GM18868 (cell line): ENCODE measurements at regions not wholly inside any gene's neighbourhood (a gene's known extent, or its start where the extent isn't known, plus 50 kb on each side); places are given as distances from the start of the nearest gene placed in this dataset.

ENCODE experiments used
- ATAC-seq: cut with Tn5 transposase; IDR thresholded peaks from one replicate; pipeline ENCODE4 v1.9.1; 2021; ENCODE audit warnings: mild to moderate bottlenecking, moderate library complexity; ENCODE audit not compliant: unreplicated experiment

- ATAC-seq: peak; percentile 41
Observed at GRCh38 chr6:105991561-105992314, 94.4 kb upstream of the PRDM1 start.

GRCh38 chr6:105990151-105990550, 96.0 kb upstream of the PRDM1 start:
- no peak for ATAC-seq

- no peak for ATAC-seq
Observed at GRCh38 chr6:105988812-105989577, 97.1 kb upstream of the PRDM1 start.

GRCh38 chr6:105988321-105988720, 97.8 kb upstream of the PRDM1 start:
- ATAC-seq: no peak

- ATAC-seq: no peak
Observed at GRCh38 chr6:105987516-105987915, 98.6 kb upstream of the PRDM1 start.

- ATAC-seq: no peak
Observed at GRCh38 chr6:105986998-105987397, 99.1 kb upstream of the PRDM1 start.

GRCh38 chr6:105985816-105986632, 100.1 kb upstream of the PRDM1 start:
- no peak for ATAC-seq

- ATAC-seq: no peak
Observed at GRCh38 chr6:105985098-105985815, 100.9 kb upstream of the PRDM1 start.

- ATAC-seq: no peak
Observed at GRCh38 chr6:105983763-105984162, 102.4 kb upstream of the PRDM1 start.

- no peak for ATAC-seq
Observed at GRCh38 chr6:105982761-105983540, 103.2 kb upstream of the PRDM1 start.

- ATAC-seq: no peak
Observed at GRCh38 chr6:105981888-105982358, 104.2 kb upstream of the PRDM1 start.

GRCh38 chr6:105981002-105981887, 104.9 kb upstream of the PRDM1 start:
- ATAC-seq: no peak

- no peak for ATAC-seq
Observed at GRCh38 chr6:105978974-105979373, 107.2 kb upstream of the PRDM1 start.

GRCh38 chr6:105977934-105978504, 108.1 kb upstream of the PRDM1 start:
- ATAC-seq: no peak

GRCh38 chr6:105974986-105975385, 111.2 kb upstream of the PRDM1 start:
- ATAC-seq: no peak

GRCh38 chr6:105972440-105972839, 113.7 kb upstream of the PRDM1 start:
- ATAC-seq: no peak

- ATAC-seq: no peak
Observed at GRCh38 chr6:105968603-105969333, 117.4 kb upstream of the PRDM1 start.
